Middle frontal gyrus (tissue), 1 donor: ENCODE measurements at regions not wholly inside any gene's neighbourhood (a gene's known extent, or its start where the extent isn't known, plus 50 kb on each side); places are given as distances from the start of the nearest gene placed in this dataset.

ENCODE experiments used
- DNase-seq: peaks from one replicate; pipeline ENCODE4 v3.0.0-alpha.2; 2015; ENCODE audit warnings: low spot score; ENCODE audit errors: extremely low spot score

DNA sequence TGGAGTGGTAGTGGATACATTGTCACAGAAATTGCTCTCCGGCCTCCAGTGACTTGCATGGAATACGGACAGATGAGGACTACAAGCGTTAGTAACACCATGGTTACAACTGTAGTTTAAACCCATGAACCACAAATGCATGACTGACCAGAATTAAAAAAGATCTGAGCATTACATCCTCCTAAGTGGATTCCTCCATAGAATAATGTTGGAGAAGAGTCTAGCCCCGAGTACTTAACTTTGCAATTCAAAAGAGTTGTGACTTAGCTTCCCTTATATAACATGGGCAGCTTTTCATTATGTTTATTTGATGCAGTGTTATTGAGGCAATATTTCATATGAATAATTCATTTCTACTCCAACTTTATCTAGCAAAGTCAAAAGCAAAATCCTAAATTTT lies 457.2 kb upstream of the TMPO start:
- no peak for DNase-seq

DNA sequence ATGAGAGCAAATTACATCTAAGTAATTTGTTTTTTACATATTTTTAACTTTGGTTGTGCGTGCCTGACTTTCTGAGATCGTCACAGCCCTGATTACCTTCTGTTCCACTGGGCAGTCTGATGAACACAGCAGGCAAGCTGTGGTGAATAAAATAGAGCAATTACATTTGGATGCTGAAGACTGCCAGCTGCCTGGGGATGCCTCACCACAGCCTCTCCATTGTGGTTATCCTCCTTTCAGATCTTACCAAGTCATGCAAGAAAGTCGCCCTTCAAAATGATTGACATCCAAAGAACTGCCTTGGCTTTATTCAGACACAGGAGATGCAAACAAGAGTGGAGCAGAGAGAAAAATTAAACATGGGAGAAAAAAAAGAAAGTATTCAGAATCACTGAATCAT lies 456.6 kb upstream of the TMPO start:
- no peak for DNase-seq

DNA sequence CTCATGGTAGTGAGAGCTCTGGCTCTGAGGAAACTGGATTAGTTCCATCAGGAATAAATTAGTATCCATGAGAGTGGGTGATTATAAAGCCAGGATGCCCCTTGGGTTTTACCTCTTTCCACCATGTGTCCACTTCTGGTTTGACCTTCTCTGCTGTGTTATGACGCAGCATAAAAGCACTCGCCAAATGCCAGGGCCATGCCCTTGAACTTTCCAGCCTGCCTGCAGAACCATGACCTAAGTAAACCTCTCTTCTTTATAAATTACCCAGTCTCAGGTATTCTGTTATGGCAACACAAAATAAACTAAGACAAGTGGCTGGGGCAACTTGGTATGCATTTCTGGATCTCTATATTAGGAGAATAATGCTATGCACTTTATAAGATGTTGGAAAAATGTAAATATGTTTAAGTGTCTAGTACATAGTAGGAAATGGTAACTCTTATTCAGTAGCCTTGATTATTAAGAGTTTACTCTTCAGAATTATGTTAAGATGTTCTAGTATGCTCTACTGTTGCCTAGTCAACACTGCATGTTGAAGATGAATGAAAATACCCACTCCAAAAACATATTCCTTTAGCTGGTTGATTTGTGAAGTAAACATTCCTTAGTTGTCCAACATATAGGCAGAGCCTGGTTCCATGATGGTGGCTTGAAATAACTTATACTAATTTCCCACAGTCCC lies 455.6 kb upstream of the TMPO start:
- DNase-seq: no peak

DNA sequence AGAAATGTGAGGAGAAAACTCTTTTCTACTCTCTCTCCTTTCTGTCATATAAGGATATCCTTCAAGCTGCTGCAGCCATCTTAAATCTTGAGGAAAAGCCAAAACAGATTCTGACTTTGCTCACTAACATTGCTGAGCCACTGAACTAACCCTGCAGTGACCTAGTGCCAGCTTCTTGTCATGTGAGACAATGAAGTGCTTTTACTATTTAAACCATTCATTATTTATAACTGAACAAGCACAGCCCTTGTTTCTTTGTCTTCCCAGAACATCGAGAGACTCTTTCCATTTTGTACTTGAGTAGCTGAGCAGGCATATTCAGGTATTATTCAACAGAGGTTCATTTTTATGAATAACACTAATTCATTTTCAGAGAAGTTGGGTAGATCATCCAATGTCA lies 455.0 kb upstream of the TMPO start:
- no peak for DNase-seq

DNA sequence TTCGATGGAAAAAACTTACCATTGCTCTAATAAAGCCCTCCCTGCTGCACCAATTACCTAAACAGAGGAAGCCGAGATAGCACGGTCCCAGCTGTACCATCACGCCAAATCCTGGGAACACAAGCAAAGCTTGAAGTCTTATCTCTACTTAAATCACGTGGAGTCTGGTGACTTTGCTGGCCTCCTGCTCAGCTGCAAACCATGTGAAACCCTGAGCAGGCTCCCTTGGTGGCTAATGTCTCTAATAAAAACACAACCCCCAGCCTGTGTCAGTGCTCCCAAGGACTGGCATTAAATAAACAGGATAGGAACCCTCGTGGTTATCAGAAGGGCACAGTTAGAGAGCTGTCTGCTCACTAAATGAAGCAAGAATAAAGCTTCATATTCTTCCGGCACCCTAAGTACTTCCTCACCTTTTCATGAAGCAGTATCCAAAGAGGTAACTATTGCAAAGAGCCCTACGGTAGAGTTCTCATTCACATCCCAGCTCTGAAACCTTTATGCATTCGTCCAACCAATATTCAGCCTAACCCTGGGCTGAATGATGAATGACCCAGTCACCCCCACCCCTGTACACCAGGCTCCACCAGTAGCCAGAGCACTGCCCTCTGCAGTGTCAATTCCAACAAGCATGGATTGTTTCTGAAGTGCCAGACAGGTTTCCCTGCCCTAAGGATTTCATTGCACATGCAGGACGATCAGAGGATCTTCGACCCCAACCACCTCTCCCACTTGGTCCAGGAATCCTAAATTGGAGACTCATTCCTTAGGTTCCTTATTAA lies 452.7 kb upstream of the TMPO start:
- no peak for DNase-seq

DNA sequence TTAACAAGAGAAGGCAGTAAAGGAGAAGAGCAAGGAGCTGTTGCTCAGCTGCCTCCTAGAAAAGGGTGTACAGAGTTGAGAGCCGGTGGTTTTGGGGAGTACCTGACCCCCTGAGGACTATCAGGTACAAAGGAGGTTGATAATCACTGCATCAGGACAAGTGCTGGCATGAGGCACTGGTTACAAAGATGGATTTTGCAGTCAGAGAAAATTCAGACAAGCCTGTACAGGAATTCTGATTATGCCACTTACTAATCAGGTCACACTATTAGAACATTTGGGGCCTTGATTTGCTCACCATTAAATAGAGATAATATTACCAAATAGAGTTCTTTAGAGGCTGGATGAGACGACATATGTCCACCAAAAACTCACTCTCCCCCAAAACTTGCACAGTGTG lies 450.9 kb upstream of the TMPO start:
- no peak for DNase-seq

DNA sequence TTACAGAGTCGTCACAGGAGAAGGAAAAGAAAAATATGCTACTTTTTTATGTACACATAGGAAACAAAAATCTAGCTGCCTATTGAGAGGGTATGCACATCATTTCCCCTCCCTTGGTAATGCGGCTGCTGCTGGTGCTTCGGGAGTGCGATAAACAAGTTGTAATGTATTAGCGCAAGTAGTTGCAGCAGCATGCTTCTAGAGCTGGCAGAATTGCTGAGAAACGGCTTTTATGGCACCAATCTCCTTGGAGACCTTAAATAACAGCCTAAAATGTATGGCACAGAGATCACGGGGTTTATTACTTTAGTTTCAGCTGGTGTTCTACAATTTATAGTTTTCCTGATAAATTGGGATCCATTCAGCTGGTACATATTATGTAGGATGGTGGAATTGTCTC lies 447.6 kb upstream of the TMPO start:
- DNase-seq: no peak

DNA sequence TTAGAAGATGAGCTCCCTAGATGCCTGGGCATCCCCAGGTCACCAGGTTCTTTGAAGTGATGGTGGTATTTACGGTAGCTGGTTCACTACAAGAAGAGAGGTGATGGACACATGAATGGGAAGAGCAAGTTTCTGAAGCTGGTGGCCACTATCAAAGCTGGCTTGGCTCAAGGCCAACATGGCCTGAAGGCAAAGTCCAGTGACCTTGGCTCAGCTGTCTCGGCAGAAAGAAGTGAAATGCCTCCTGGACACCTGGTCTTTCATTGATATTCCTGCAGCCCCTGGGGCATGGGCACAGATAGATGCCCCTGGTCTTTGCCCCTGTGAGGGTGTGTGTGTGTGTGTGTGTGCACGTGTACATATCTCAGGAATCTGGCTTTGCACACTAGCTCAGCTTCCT lies 441.8 kb upstream of the TMPO start:
- DNase-seq: no peak

DNA sequence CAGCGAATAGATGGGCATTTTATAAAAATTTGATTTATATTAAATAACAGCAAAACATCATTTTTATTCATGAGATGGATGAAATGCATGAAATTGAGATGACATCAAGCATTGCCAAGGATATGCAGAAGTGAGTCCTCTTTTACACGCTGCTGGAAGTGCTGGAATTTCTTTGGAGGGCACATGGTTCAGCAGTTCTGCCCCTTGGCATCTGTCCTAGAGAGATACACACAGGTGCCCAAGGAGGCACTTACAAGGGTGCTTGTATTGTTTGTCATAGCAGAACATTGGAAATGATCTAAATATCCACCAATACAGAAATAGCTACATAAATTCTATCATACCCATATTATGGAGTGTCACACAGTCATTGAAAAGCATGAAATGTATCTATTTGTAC lies 441.1 kb upstream of the TMPO start:
- DNase-seq: no peak

DNA sequence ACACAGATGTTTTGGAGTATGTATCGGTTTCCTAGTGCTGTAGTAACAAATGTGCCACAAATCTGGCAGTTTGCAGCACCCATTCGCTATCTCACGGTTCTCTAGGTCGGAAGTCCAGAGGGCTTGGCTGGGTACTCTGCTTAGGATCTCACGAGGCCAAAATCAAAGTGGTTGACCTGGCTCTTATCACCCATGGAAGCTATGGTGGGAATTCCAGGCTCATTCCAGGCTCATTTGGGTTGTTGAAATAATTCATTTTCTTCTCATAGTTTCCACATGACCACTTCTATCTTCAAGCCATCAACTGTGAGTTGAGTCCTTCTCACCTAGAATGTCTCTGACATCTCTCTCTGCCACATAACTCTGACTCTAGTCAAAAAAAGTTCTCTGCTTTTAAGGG lies 431.0 kb upstream of the TMPO start:
- DNase-seq: no peak

DNA sequence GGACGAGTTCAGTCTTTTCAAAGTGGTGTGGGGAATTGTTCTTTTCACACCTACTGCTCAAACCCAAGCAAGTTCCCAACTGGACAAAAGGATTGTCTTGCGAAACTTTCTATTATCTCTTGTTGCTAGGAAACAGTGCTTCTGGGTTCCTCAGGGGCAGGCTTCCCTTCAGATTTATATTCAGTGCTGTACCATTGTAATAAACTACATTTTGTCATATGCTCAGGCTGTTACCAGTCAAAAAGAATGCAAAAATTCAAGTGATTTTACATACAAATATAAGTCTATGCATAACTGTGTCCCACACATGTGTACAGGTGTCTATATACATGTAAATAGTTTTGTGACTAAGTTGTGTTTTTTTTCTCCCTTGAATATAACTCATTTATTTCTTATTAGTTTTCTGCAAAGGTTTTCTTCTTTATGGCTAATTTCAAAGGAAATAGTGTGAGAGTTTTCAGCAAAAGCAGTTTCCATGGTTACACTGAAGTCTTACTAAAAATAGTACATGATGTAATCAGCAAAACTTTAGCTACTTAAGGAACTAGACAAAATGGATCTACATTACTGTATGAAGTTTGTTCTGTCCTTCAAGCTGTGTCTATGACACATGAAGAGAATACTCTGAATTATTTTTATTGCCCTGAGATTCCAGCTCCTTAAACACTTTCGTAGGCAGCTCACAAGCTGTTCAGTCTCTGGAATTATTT lies 430.2 kb upstream of the TMPO start:
- DNase-seq: peak; percentile 8

DNA sequence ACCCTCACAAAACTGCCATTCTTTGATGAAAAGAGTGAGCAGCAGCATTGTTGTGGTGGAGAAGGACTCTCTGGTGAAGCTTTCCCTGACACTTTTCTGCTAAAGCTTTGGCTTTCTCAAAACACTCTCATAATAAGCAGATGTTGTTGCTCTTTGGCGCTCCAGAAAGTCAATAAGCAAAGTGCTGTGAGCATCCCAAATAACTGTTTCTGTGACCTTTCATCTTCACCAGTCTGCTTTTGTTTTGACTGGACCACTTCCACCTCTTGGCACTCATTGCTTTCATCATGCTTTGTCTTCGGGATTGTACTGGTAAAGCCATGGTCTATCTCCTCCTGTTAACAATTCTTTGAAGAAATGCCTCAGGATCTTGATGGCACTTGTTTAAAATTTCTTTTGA lies 424.7 kb upstream of the TMPO start:
- DNase-seq: no peak

DNA sequence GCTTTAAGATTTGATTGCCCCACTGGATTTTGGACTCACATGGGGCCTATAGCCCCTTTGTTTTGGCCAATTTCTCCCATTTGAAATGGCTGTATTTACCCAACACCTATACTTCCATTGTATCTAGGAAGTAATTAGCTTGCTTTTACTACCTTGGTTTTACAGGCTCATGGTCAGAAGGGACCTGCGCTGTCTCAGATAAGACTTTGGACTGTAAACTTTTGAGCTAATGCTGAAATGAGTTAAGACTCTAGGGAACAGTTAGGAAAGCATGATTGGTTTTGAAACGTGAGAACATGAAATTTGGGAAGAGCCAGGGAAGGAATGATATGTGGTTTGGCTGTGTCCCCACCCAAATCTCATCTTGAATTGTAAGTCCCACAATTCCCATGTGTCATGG lies 419.0 kb upstream of the TMPO start:
- no peak for DNase-seq

DNA sequence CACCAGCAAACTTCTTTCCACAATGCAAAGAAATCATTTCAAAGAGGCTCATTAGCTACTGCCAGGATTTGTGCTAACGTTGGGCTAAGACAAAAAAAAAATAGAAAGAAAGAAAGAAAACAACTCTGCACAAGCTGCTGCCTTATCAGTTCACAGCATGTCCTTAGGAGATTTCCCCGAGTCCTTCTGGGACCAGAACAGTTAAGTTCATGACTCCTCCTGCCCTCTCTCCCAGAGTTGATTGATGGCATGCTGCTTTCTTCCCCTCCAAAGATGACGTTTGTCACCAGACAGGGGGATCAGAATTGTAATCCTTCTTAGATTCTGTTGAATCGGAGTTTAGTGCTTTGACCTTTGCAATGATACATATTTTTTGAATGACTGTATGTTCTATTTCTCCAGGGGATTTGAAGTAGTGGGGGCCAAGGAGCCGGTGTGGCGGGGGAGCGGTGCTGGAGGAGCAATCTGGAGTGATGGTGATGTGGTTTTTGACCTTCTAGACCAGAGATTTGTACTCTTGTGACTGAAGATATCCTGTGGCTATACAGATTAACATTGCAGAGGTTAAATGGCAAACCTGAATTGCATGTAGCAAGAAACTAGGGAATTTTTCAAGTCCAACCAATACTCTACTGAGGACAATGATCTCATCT lies 409.2 kb upstream of the TMPO start:
- DNase-seq: no peak

DNA sequence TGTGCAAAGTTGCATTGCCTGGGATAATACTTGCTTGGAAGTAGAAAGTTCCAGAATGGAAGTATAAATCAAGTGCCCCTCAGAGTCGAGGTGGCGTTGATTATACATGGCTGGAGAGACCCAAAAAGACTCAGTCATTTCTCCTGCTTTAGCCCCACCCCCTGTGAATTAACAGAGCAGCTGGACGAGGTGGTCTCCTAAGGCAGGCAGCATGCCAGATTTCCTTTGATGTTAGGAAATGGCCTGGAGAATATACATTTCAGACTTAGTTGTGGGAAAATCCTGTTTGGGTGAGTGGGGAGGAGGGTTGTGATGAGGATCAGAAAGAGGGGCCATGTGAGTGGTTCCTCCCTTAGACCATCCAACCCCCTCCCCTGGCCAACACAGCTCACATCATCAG lies 406.1 kb upstream of the TMPO start:
- no peak for DNase-seq

DNA sequence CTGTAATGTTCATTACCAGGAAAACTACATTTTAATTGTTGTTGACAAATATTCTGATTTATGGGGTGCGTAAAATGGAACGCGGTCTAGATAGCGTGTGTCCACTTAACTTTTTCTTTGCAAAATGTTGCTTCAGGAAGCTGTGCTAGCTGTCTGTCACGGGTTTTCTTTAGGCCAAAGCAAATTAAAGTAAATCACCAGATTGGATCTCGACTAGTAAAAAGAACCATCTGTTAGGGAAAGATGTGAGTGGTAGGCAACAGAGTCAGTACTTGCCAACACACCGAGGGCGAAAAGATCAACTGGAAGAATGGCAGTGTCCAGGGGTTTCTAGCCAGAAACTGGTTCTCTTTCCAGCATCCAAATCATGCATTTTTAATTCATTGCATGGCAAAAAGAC lies 404.9 kb upstream of the TMPO start:
- DNase-seq: no peak

DNA sequence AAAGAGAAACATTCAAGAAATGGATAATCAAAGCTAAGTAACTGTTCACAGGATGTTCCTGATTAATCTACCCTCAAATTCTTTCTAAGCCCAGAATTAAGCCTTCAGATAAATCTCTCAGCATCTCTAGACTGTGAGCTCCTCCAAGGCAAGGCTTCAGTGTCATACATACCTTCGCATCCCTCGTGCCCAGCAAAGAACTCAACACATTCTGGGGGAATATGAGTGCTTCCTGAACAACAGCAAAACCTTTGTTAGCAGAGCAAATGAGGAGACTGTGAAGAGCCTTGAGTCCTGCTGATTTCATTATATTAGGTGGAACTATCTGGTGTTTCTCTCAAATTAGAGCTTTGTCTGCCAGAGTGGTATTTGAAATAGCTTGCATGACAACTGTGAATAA lies 401.8 kb upstream of the TMPO start:
- no peak for DNase-seq

DNA sequence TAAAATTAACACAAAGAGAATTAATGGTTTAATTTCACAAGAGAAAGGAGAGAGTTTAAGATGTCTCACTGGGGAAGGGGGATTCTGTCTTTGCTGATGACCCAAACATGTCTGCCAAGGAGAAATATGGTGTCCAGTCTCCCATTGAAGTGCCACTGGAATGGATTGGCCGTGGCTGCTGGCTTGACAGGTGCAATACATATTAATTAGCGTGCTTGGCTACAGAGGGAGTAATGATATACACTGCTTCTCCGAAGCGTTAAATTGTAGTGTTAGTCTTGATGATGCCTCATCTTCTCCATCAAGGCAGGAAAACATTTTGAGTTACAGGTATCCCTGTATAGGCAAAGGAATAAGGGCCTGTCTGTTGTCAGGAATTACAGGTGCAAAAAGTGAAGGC lies 393.4 kb upstream of the TMPO start:
- no peak for DNase-seq

DNA sequence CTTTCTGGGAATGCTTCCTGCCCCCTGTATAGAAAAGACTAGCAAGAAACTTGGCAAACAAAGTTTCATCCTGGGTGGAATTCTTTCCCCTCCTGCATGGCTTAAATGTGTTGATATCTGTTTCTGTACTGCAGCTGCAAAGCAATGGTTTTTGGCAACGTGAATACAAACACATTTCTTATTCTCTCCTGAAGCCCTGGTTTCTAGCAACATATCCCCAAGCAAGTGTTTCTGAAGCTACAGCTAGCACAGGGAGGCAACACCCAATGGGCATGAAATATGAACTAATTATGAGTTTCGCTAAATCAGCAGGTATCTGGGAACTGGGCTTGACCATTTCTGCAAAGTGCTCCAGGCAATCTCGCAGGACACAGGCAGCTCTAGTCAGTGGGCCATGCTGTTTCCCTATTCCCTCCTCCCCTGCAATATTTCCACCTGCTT lies 392.3 kb upstream of the TMPO start:
- peak; percentile 15 for DNase-seq

DNA sequence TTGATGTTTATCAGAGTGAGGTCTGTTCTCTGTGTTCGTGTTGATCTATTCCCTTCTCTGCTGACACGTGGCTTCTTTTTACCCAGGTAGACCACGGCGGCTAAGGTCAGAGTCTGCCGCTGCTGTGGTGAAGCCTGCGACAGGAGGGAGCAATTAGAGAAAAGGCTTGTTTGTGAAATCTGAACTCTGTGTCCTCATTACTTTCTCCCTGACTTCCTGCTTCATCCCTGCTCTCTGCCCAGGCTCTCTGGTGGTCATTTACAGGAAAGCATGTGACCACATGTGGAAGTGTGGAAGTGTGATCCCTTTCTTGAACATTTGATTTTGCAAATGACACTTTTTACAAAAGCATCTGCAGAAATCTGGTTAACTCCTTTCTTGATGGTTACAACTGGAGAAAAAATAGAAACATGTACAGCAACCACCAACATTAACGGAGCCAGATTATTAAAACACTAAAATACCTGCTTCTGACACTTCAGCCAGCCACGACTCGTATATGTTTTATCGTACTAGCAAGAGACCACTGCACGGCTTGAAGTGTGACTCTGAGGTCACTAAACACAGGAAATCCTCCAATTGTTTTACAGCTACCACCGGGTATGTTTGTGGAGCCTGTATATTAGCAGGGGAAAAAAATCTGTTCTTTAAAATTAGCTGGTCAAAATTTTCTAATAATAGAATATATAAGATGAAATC lies 388.6 kb upstream of the TMPO start:
- no peak for DNase-seq

DNA sequence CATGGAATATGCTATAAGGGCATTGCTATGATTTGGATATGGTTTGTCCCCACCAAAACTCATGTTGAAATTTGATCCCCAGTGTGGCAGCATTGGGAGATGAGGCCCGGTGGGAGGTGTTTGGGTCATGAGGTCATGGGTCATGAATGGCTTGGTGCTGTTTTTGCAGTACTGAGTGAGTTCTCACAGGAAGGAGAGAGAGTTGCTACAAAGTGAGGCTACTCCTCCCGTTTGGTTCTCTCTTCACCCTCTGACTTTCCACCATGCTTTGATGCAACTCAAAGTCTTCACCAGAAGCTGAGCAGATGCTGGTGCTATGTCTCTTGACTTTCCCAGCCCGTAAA lies 388.1 kb upstream of the TMPO start:
- DNase-seq: no peak

DNA sequence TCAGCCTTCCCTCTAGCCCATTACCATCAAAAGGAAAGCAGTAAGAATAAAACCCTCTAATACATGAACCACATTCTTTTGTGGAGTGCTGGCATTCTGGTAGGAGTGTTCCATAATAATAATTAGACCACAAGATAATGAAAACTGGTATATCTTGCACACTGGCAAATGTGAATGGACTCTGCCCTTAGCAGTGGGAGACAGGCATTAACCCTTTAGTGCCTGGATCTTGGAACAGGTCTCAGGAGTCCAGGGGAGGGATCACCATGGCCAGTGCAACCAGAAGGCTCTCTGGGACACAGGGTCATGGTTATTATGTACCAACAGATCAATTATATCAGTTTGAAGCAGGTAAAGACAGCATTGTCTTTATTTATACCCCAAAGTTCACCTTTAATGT lies 387.5 kb upstream of the TMPO start:
- no peak for DNase-seq
